CD4-positive, alpha-beta T cell (primary cell): ENCODE measurements at regions not wholly inside any gene's neighbourhood (a gene's known extent, or its start where the extent isn't known, plus 50 kb on each side); places are given as distances from the start of the nearest gene placed in this dataset.

Experiments used
- ATAC-seq: fragments of 200-7000 bp; cut with Tn5 transposase; one replicate; pipeline ENCODE4 v1.10.0; 2022; ENCODE audit warnings: mild to moderate bottlenecking; ENCODE audit not compliant: poor library complexity
- CTCF ChIA-PET: fragments of 350-600 bp; sonication (Branson Sonifier 250); formaldehyde crosslinking; loops from one replicate; lab custom pipeline; 2021; ENCODE audit warnings: antibody characterized with exemption, inconsistent platforms; lab: Charles Lee
- POLR2A ChIA-PET: fragments of 350-600 bp; sonication (Branson Sonifier 250); formaldehyde crosslinking; loops from one replicate; lab custom pipeline; 2021; ENCODE audit warnings: antibody characterized with exemption, inconsistent platforms; lab: Charles Lee
- DNase-seq, 14 experiments: peaks; one replicate each; pipeline ENCODE4 v3.0.0-alpha.2; 2013 to 2020; ENCODE audit warnings: mixed read lengths in 2 of 14
- H3K27ac ChIP-seq, 2 donors: one replicate each; pipeline versions ENCODE4 v1.5.1 to v1.7.0; 2013; ENCODE audit warnings: low read length in 2 of 2, low read depth in 1 of 2, mild to moderate bottlenecking in 1 of 2
- H3K27me3 ChIP-seq, 2 experiments: 1 replicate in 1 of 2; 2 replicates in 1 of 2; pipeline versions ENCODE4 v1.6.1 to v1.7.0; 2013; ENCODE audit warnings: low read length in 2 of 2, control low read depth in 1 of 2, mild to moderate bottlenecking in 1 of 2, moderate library complexity in 1 of 2; ENCODE audit not compliant: insufficient read depth in 2 of 2, control insufficient read depth in 1 of 2
- H3K36me3 ChIP-seq: one replicate; pipeline ENCODE4 v1.6.1; 2013; ENCODE audit warnings: low read length, control low read depth; ENCODE audit not compliant: insufficient read depth
- H3K4me1 ChIP-seq: one replicate; pipeline ENCODE4 v1.6.1; 2013; ENCODE audit warnings: low read length, control low read depth; ENCODE audit not compliant: insufficient read depth
- H3K4me3 ChIP-seq: one replicate; pipeline ENCODE4 v1.5.1; 2013; ENCODE audit warnings: mild to moderate bottlenecking, low read length, moderate library complexity
- H3K9me3 ChIP-seq, 2 experiments: 1 replicate in 1 of 2; 2 replicates in 1 of 2; pipeline versions ENCODE4 v1.6.1 to v1.7.0; 2013; ENCODE audit warnings: low read length in 2 of 2, mild to moderate bottlenecking in 2 of 2, control low read depth in 1 of 2, moderate library complexity in 1 of 2; ENCODE audit not compliant: control insufficient read depth in 1 of 2, insufficient read depth in 1 of 2
- H3K27ac Mint-ChIP-seq: one replicate; pipeline ENCODE4 v1.8.0; 2020; ENCODE audit warnings: mixed read lengths
- H3K27me3 Mint-ChIP-seq: one replicate; pipeline ENCODE4 v1.8.0; 2021; ENCODE audit warnings: mixed read lengths
- H3K36me3 Mint-ChIP-seq: one replicate; pipeline ENCODE4 v1.8.0; 2021; ENCODE audit warnings: low read depth, mixed read lengths
- H3K4me1 Mint-ChIP-seq: one replicate; pipeline ENCODE4 v1.8.0; 2021; ENCODE audit warnings: low read depth, mixed read lengths
- H3K4me3 Mint-ChIP-seq: one replicate; pipeline ENCODE4 v1.8.0; 2020; ENCODE audit warnings: mild to moderate bottlenecking, mixed read lengths
- H3K9me3 Mint-ChIP-seq: one replicate; pipeline ENCODE4 v1.8.0; 2020; ENCODE audit warnings: mixed read lengths
- intact Hi-C, 2 experiments: fragments of 100-400 bp; cut with DNase I in 1 of 2; cut with micrococcal nuclease in 1 of 2; formaldehyde crosslinking; loops; one replicate each; pipeline versions ENCODE4 v1.15.1 to v1.9.0; 2023 to 2025; cut with DNase I, micrococcal nuclease
- TF ChIP-seq, protein P1 (sequence below): fragments of 200-600 bp; IDR thresholded peaks from one replicate; pipeline ENCODE4 v1.8.0; 2022; ENCODE audit warnings: antibody characterized with exemption, mild to moderate bottlenecking

DNA sequence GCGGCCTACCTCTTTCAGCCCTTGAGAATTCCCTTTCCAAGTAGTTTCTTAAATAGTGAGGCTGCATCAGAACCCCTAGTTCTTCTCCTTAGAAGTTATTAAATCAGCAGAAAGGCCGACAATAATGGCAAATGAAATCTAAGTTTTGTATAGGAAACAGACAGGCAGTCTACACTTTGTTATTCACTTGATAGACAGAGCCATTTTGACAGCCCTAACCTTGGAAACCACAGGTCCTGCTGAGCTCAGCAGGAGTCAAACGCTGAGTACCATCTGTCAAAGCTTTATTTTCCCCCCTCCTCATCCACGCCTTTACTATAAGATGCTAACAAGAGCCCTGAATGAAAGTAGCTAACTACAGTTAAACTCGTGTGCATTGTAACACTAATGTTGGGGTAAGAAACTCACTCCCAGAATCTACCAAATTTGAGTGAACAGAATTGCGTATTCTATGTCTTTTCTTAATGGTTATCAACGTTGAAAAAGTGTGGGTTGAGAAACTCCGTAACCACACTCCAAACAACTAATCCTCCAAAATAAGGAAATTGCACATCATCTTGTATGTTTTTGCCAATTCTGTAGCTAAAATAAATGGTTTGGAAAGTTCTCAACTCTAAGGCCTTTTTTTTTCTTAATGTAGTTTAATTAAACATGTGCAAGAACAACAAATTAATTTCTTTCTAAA is 90.6 kb upstream of the EFEMP1 start:
- TF ChIP-seq, protein P1, sequence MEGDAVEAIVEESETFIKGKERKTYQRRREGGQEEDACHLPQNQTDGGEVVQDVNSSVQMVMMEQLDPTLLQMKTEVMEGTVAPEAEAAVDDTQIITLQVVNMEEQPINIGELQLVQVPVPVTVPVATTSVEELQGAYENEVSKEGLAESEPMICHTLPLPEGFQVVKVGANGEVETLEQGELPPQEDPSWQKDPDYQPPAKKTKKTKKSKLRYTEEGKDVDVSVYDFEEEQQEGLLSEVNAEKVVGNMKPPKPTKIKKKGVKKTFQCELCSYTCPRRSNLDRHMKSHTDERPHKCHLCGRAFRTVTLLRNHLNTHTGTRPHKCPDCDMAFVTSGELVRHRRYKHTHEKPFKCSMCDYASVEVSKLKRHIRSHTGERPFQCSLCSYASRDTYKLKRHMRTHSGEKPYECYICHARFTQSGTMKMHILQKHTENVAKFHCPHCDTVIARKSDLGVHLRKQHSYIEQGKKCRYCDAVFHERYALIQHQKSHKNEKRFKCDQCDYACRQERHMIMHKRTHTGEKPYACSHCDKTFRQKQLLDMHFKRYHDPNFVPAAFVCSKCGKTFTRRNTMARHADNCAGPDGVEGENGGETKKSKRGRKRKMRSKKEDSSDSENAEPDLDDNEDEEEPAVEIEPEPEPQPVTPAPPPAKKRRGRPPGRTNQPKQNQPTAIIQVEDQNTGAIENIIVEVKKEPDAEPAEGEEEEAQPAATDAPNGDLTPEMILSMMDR: no peak
- ChIA-PET POLR2A (no interaction called here), CTCF (no interaction called here)
- Histone ChIP-seq H3K4me1 (no peaks in the 10 kb centered on the region), H3K36me3 (no peaks in the 10 kb centered on the region), H3K4me3 (no peak overlapping the region), H3K9me3 (no peaks in the 10 kb centered on the region), H3K27ac (no peak overlapping the region), H3K27me3 (no peaks in the 10 kb centered on the region)
- H3K27ac Mint-ChIP-seq: no peak overlapping the region
- no peaks in the 10 kb centered on the region for H3K9me3 Mint-ChIP-seq
- ATAC-seq: no peak
- H3K27me3 Mint-ChIP-seq: no peaks in the 10 kb centered on the region
- intact Hi-C loops: no loop called here
- H3K4me3 Mint-ChIP-seq: no peak overlapping the region
- no peaks in the 10 kb centered on the region for H3K36me3 Mint-ChIP-seq
- H3K4me1 Mint-ChIP-seq: no peaks in the 10 kb centered on the region
- no peak for DNase-seq

DNA sequence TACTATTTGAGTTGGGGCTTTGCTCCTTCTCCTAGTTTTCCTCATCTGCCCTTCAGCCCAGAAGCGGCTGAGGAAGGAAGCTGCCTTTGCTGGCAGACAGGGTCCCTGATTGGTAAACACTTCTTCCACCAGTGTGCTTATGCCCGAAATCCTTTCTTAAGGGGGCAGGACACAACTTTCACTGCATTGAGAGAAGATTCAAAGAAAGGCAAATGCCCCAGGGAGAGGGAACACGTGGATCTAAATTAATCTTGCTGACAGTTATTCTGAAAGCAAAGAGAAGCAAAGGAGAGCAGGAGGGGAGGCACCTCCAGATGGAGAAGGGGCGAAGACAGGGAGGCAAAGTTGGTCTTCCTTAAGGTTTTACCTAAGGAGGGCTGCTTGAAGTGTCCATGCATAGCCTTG is 92.1 kb upstream of the EFEMP1 start:
- Histone ChIP-seq H3K4me3 (no peak overlapping the region), H3K27ac (no peak overlapping the region), H3K9me3 (no peaks in the 10 kb centered on the region), H3K36me3 (no peaks in the 10 kb centered on the region), H3K27me3 (no peaks in the 10 kb centered on the region), H3K4me1 (no peaks in the 10 kb centered on the region)
- intact Hi-C loops: no loop called here
- ChIA-PET CTCF (no interaction called here), POLR2A (no interaction called here)
- TF ChIP-seq, protein P1: no peak
- H3K4me3 Mint-ChIP-seq: no peak overlapping the region
- DNase-seq: no peak
- no peaks in the 10 kb centered on the region for H3K9me3 Mint-ChIP-seq
- ATAC-seq: no peak
- H3K27me3 Mint-ChIP-seq: no peaks in the 10 kb centered on the region
- no peak overlapping the region for H3K27ac Mint-ChIP-seq
- H3K4me1 Mint-ChIP-seq: no peaks in the 10 kb centered on the region
- H3K36me3 Mint-ChIP-seq: no peaks in the 10 kb centered on the region

DNA sequence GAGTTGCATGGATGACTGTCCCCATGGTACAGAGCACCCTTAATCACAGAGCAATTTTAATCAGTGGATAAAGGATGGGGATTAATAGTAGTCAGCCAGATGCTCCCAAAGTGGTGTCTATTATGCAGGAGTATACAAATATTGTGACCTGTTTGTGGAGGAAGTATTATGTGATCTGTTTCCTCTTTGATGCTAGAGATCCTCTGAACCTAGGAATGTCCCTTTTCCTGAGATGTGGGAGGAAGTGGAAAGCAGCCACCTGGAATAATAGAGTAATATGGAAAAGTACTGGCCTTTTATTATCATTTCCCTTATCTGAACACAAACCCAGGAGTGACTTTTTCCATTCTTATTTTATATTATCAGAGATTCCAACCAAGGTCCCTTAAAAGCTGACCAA is 94.2 kb upstream of the EFEMP1 start:
- Histone ChIP-seq H3K9me3 (no peaks in the 10 kb centered on the region), H3K36me3 (no peaks in the 10 kb centered on the region), H3K4me3 (no peak overlapping the region), H3K27ac (no peak overlapping the region), H3K4me1 (no peaks in the 10 kb centered on the region), H3K27me3 (no peaks in the 10 kb centered on the region)
- H3K9me3 Mint-ChIP-seq: no peaks in the 10 kb centered on the region
- ATAC-seq (no peak), DNase-seq (no peak)
- no peak overlapping the region for H3K4me3 Mint-ChIP-seq
- H3K36me3 Mint-ChIP-seq: no peaks in the 10 kb centered on the region
- ChIA-PET POLR2A (no interaction called here), CTCF (no interaction called here)
- no peaks in the 10 kb centered on the region for H3K4me1 Mint-ChIP-seq
- no peaks in the 10 kb centered on the region for H3K27me3 Mint-ChIP-seq
- TF ChIP-seq, protein P1: no peak
- H3K27ac Mint-ChIP-seq: no peak overlapping the region
- intact Hi-C loops: no loop called here
